Spleen (tissue), 11 donors: ENCODE measurements at regions not wholly inside any gene's neighbourhood (a gene's known extent, or its start where the extent isn't known, plus 50 kb on each side); places are given as distances from the start of the nearest gene placed in this dataset.

Experiments used
- DNase-seq: peaks from one replicate; pipeline ENCODE4 v3.0.0-alpha.2; 2020
- H3K27ac ChIP-seq, 8 donors: fragments of 200-600 bp; sonication (generic) in 7 of 8; 1 replicate in 4 of 8; 2 replicates in 4 of 8; pipeline versions ENCODE4 v1.5.0 to v1.8.0; 2016 to 2021; ENCODE audit warnings: inconsistent platforms in 4 of 8, mild to moderate bottlenecking in 4 of 8, moderate library complexity in 1 of 8
- H3K27me3 ChIP-seq, 7 donors: fragments of 200-600 bp; sonication (generic) in 6 of 7; replicated peaks in 1 of 7; 1 replicate in 4 of 7; 2 replicates in 3 of 7; pipeline versions ENCODE4 v1.5.0 to v1.8.0; 2016 to 2021; ENCODE audit warnings: inconsistent platforms in 3 of 7, mild to moderate bottlenecking in 1 of 7
- H3K36me3 ChIP-seq, 6 donors: fragments of 200-600 bp; sonication (generic) in 5 of 6; 1 replicate in 4 of 6; 2 replicates in 2 of 6; pipeline versions ENCODE4 v1.5.0 to v1.8.0; 2016 to 2021; ENCODE audit warnings: inconsistent platforms in 2 of 6
- H3K4me1 ChIP-seq, 6 donors: fragments of 200-600 bp; sonication (generic) in 5 of 6; 1 replicate in 3 of 6; 2 replicates in 3 of 6; pipeline versions ENCODE4 v1.5.0 to v1.8.0; 2016 to 2021; ENCODE audit warnings: inconsistent platforms in 3 of 6
- H3K4me3 ChIP-seq, 8 donors: fragments of 200-600 bp; sonication (generic) in 7 of 8; 1 replicate in 4 of 8; 2 replicates in 4 of 8; pipeline versions ENCODE4 v1.5.0 to v1.8.0; 2016 to 2021; ENCODE audit warnings: inconsistent platforms in 4 of 8, mild to moderate bottlenecking in 4 of 8, moderate library complexity in 2 of 8
- H3K9me3 ChIP-seq, 8 donors: fragments of 200-600 bp; sonication (generic) in 7 of 8; 1 replicate in 4 of 8; 2 replicates in 4 of 8; pipeline versions ENCODE4 v1.5.0 to v1.8.0; 2016 to 2021; ENCODE audit warnings: inconsistent platforms in 4 of 8
- POLR2A ChIP-seq, 3 donors: fragments of 450-650 bp; IDR thresholded peaks; one replicate each; pipeline ENCODE4 v1.5.1; 2017; ENCODE audit warnings: antibody characterized with exemption in 3 of 3, mild to moderate bottlenecking in 1 of 3
- POLR2AphosphoS5 ChIP-seq, 3 donors: sonication (generic); formaldehyde crosslinking; IDR thresholded peaks; one replicate each; pipeline ENCODE4 v1.5.1; 2017; ENCODE audit warnings: antibody characterized with exemption in 3 of 3
- WGBS, 5 donors: extraction: QIAGEN DNeasy Blood & Tissue Kit in 3 of 5; methylation state at CpG; one replicate each; pipeline versions ENCODE4 v1.1.5 to v1.1.7; 2013 to 2018; 5-methylcytosine and 5-hydroxymethylcytosine counted together
- intact Hi-C: fragments of 100-400 bp; cut with DNase I; formaldehyde crosslinking; loops from one replicate; pipeline ENCODE4 v1.15.0; 2023; ENCODE audit warnings: low total_unique reads
- TF ChIP-seq, protein P1 (sequence below), 11 experiments: fragments of 200-600 bp in 7 of 11; fragments of 450-650 bp in 4 of 11; sonication (generic) in 4 of 11; IDR thresholded peaks in 8 of 11; conservative IDR thresholded peaks in 3 of 11; 1 replicate in 7 of 11; 2 replicates in 4 of 11; pipeline versions ENCODE4 v1.4.0 to v1.8.0; 2016 to 2021; ENCODE audit warnings: antibody characterized with exemption in 11 of 11, inconsistent platforms in 4 of 11, mild to moderate bottlenecking in 1 of 11
- donor health status: healthy with polysubstance abuse.
- donor health status: DM: no; HTN: no; CAD: no; lungs with moderate emphysema.
- donor health status: DM: no; HTN: no; CAD: no.
- donor health status: Bipolar disorder and iron deficiency.
- donor health status: healthy.
- donor health status: DM: no; HTN: no; CAD: no.
- donor health status: DM: yes; HTN: yes; CAD: no.

DNA sequence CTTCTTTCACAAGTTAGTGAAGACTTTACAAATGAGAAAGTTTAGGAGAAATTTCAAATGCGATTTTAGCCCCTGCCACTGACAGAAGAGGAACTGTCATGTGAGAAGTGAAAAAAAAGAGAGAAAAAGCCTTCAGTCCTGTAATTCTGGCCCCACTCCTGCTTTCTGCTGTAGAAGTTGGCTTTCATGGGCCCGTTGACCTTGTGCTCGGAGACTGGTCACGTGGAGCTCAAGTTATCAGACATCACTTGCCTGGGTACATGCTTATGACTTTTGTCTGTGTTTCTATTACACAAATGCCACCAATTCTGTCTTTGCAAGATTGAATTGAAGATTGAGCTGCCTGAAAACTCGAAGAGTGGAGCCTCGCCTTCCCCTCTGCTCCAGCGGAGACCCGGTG lies 749.9 kb downstream of the BCL11A start:
- TF ChIP-seq POLR2AphosphoS5 (IDR thresholded peaks at IDR 0.05) (no peak), POLR2A (IDR thresholded peaks at IDR 0.05) (no peak)
- TF ChIP-seq, protein P1, sequence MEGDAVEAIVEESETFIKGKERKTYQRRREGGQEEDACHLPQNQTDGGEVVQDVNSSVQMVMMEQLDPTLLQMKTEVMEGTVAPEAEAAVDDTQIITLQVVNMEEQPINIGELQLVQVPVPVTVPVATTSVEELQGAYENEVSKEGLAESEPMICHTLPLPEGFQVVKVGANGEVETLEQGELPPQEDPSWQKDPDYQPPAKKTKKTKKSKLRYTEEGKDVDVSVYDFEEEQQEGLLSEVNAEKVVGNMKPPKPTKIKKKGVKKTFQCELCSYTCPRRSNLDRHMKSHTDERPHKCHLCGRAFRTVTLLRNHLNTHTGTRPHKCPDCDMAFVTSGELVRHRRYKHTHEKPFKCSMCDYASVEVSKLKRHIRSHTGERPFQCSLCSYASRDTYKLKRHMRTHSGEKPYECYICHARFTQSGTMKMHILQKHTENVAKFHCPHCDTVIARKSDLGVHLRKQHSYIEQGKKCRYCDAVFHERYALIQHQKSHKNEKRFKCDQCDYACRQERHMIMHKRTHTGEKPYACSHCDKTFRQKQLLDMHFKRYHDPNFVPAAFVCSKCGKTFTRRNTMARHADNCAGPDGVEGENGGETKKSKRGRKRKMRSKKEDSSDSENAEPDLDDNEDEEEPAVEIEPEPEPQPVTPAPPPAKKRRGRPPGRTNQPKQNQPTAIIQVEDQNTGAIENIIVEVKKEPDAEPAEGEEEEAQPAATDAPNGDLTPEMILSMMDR (IDR thresholded peaks at IDR 0.05 in 8 of 11, conservative IDR thresholded peaks at IDR 0.05 in 3 of 11): no peak
- no peaks in the 10 kb centered on the region for H3K4me1 ChIP-seq
- H3K36me3 ChIP-seq: no peaks in the 10 kb centered on the region
- no peak for DNase-seq
- H3K9me3 ChIP-seq: peaks cover 0 to 9% (median 0%) of the 10 kb centered on the region in 8 donors
- intact Hi-C loops: no loop called here
- no peaks in the 10 kb centered on the region for H3K27me3 ChIP-seq
- no peak overlapping the region for H3K4me3 ChIP-seq
- no peak overlapping the region for H3K27ac ChIP-seq
- WGBS, 5 donors: 73 to 83% (median 76%) methylated on average over 8 of the region's 8 CpGs

DNA sequence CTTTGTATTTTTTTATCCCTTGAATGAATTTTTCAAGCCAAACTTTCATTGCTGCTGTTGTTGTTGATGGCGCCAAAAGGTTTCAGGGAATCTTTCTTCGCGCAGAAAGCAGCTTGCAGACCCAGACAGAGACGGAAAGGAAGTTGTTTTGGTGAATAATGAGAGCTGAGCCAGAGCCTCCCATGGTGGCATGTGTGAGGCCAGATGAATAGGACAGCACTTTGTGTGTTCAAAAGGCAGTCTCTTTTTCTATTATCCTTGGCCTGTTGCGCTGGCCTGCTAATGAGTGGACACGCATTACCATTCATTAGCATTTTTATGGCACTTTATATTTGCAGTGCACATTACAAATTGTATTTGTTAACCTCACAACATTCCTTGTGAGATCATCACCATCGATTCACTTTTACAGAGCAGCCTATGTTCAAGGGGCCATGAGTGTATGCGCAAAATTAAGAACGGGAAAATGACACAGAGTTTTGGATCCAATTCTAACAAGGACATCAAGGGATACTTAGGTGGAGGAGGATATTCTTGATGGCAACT lies 754.7 kb downstream of the BCL11A start:
- Histone ChIP-seq H3K4me1 (no peaks in the 10 kb centered on the region), H3K4me3 (no peak overlapping the region), H3K36me3 (no peaks in the 10 kb centered on the region), H3K27me3 (no peaks in the 10 kb centered on the region), H3K9me3 (peaks cover 0 to 20% (median 6%) of the 10 kb centered on the region in 8 donors), H3K27ac (no peak overlapping the region)
- TF ChIP-seq POLR2AphosphoS5 (IDR thresholded peaks at IDR 0.05) (no peak), POLR2A (IDR thresholded peaks at IDR 0.05) (no peak)
- TF ChIP-seq, protein P1 (IDR thresholded peaks at IDR 0.05 in 8 of 11, conservative IDR thresholded peaks at IDR 0.05 in 3 of 11): no peak
- intact Hi-C loops: no loop called here
- 93 to 97% (median 94%) methylated on average over 9 of the region's 9 CpGs for WGBS, 5 donors
- no peak for DNase-seq

DNA sequence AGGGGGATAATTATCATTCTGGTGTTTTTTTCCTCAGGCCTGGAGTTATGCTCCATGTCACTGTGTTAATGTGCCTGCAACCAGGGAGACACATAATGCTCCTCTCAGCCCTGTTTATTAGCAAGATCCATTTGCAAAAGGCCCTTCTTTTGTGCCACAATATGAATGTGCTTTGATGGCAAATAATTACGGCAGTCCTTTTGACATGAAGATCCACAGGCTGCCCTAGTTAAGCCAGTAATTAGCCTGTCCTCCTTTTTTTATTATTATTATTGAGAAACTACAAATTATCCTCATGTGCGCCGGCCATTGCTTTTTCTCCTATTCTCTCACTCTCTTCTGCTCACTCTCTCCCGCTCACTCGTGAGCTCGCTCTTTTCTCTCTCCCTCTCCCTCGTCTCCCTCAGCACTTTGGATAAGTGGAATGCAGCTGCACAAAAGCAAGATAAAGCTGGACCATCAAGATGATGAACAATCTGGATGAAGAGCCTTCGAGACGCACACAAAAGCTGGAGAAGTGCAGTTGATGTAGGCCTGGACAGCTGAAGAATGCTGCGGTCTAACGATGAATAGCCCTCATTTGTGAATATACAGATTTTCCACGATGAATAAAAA lies 762.3 kb downstream of the BCL11A start:
- TF ChIP-seq POLR2A (IDR thresholded peaks at IDR 0.05) (no peak), POLR2AphosphoS5 (IDR thresholded peaks at IDR 0.05) (no peak)
- intact Hi-C loops: no loop called here

DNA sequence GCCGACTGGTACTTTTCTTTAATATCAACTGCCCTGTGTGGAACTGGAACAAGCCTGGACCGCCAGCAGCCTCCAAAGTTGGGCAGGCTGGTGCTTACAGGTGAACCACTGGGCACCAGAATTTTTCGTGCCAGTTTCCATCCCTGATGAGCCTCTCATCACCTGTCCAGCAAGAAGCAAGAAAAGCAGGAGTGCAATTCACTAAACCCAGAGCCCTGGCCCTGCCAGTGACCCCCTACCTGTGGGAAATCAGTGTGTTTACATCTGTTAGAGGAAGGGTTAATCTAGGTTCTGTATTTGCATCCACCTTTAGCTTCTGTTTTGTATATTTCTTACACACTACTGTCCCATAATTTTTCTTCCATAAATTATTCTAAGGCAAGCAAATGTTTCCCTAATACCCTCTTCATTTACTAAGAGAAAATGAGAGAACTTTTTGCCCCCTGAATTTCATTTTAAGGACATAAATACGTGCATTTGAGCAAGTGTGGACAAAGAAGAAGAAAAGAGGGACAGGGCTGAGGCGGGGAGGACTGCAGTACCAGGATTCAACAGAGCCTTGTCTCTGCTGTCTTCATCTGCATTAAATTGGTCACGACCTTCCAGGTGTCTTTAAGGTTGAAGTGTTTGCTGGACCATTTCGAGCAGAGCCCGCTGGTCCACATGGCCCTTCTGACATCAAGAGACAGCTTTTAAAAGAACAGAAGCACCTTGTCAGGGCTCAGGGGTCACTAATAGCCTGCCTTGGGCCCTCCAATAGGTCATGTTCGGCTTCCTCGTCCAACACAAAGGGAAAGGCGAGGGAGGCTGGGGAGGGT lies 763.1 kb downstream of the BCL11A start:
- intact Hi-C loops: no loop called here
- TF ChIP-seq, protein P1 (IDR thresholded peaks at IDR 0.05 in 8 of 11, conservative IDR thresholded peaks at IDR 0.05 in 3 of 11): no peak
- TF ChIP-seq POLR2A (IDR thresholded peaks at IDR 0.05) (no peak), POLR2AphosphoS5 (IDR thresholded peaks at IDR 0.05) (no peak)
- Histone ChIP-seq H3K36me3 (no peaks in the 10 kb centered on the region), H3K27ac (no peak overlapping the region), H3K4me3 (no peak overlapping the region), H3K4me1 (no peaks in the 10 kb centered on the region), H3K9me3 (peaks cover 0 to 16% (median 7%) of the 10 kb centered on the region in 8 donors), H3K27me3 (no peaks in the 10 kb centered on the region)
- 75 to 85% (median 79%) methylated on average over 11 of the region's 11 CpGs for WGBS, 5 donors
- no peak for DNase-seq

More for the DNA sequence above, 762.3 kb downstream of the BCL11A start:
- H3K4me3 ChIP-seq: no peak overlapping the region
- 84 to 89% (median 85%) methylated on average over 12 of the region's 12 CpGs for WGBS, 5 donors
- no peak overlapping the region for H3K27ac ChIP-seq
- H3K36me3 ChIP-seq: no peaks in the 10 kb centered on the region
- H3K27me3 ChIP-seq: no peaks in the 10 kb centered on the region
- no peaks in the 10 kb centered on the region for H3K4me1 ChIP-seq
- H3K9me3 ChIP-seq: peaks cover 0 to 16% (median 7%) of the 10 kb centered on the region in 8 donors
- DNase-seq: no peak
